ENCODE measurements at regions not wholly inside any gene's neighbourhood (a gene's known extent, or its start where the extent isn't known, plus 50 kb on each side); places are given as distances from the start of the nearest gene placed in this dataset.
"Not testable (repeated sequence)": the region's sequence is repeated elsewhere in the genome, so short reads cannot be mapped to it uniquely, and the experiment has no call there.

DNA sequence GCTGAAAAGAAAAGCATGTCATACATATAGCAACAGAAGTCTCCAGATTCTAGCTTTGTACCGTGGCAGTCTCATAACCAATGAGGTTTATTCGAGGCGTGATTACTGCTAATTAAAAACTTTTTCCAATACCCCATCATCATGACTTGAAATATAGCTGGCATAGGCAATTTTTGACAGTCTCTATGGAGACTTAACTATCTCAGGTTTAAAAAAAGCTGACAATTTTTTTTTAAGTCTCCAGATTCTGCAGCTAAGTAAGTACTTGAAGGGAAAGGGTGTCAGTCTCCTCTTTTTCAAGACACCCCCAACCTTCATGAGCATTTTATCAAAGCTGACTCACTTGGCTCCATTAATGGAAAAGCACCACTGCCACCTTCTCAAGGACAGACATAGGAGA lies 126.3 kb upstream of the RXFP1 start:
- no peak overlapping the region for H3K4me2 ChIP-seq (ENCODE audit: low read length)
- H3K4me1 ChIP-seq (ENCODE audit: control insufficient read depth in 1 of 2, insufficient read depth in 2 of 2, low read length in 2 of 2), result no peaks in the 10 kb centered on the region
- no peak overlapping the region for H2BK12ac ChIP-seq (ENCODE audit: low read length)
- H3K14ac ChIP-seq (ENCODE audit: low read length), result no peak overlapping the region
- H3K9ac ChIP-seq (ENCODE audit: low read length), result no peak overlapping the region
- no peak overlapping the region for H2AFZ ChIP-seq (ENCODE audit: insufficient read depth, low read length, poor library complexity)
- no peak overlapping the region for H3K23ac ChIP-seq (ENCODE audit: low read length)
- H2BK120ac ChIP-seq (ENCODE audit: insufficient read depth, low read length, poor library complexity), result no peak overlapping the region
- H2AK5ac ChIP-seq (ENCODE audit: low read length), result no peak overlapping the region
- no peaks in the 10 kb centered on the region for H3K27me3 ChIP-seq (ENCODE audit: insufficient read depth, low read length)
- no peaks in the 10 kb centered on the region for H3K36me3 ChIP-seq (ENCODE audit: control insufficient read depth in 1 of 2, insufficient read depth in 2 of 2, low read length in 2 of 2)
- H4K91ac ChIP-seq (ENCODE audit: low read depth, low read length), result no peak overlapping the region
- H3K9me3 ChIP-seq (ENCODE audit: insufficient read depth, low read depth, low read length), result no peaks in the 10 kb centered on the region
- no peak overlapping the region for H3K4me3 ChIP-seq (ENCODE audit: low read depth, low read length)
- DNase-seq, result no peak
- no peaks in the 10 kb centered on the region for H3K79me1 ChIP-seq (ENCODE audit: low read length)
- H4K12ac ChIP-seq (ENCODE audit: low read depth, low read length), result no peak overlapping the region
- H3K27ac ChIP-seq (ENCODE audit: low read depth, low read length), result no peak overlapping the region
- H3K79me2 ChIP-seq (ENCODE audit: control insufficient read depth, insufficient read depth, low read length, poor library complexity), result no peaks in the 10 kb centered on the region
- no peak overlapping the region for H4K8ac ChIP-seq (ENCODE audit: low read depth, low read length)
- WGBS (ENCODE audit: extremely low coverage, insufficient coverage, insufficient read length), result no CpG with 5 or more reads among the region's 3 CpGs
- H2BK5ac ChIP-seq (ENCODE audit: low read depth, low read length, poor library complexity), result no peak overlapping the region
- no peak overlapping the region for H3K18ac ChIP-seq (ENCODE audit: low read length)
- no peak overlapping the region for H3K4ac ChIP-seq (ENCODE audit: low read depth, low read length)

DNA sequence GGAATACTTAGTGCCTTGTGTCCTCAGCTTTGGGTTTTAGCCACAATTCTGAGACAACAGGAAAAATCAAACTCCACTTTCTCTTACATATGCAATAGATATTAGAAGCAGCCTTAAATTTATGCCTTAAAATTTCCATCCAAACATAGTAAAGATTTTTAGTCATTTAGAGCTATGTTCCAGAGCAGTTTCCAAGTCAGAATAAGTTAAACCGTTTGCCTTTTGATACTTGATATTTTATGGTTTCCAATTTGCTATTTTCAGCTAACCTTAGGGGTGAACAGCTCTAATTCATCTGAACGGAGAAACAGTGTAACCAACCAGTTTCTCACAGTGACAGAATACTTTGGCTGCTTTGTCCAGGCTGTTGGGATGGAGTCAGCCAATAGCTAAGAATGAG lies 125.8 kb upstream of the RXFP1 start:
- Histone ChIP-seq H3K4me3 (ENCODE audit: low read depth, low read length) (no peak overlapping the region), H3K27me3 (ENCODE audit: insufficient read depth, low read length) (no peaks in the 10 kb centered on the region), H3K79me2 (ENCODE audit: control insufficient read depth, insufficient read depth, low read length, poor library complexity) (no peaks in the 10 kb centered on the region), H3K4ac (ENCODE audit: low read depth, low read length) (no peak overlapping the region), H2AK5ac (ENCODE audit: low read length) (no peak overlapping the region), H3K9ac (ENCODE audit: low read length) (no peak overlapping the region), H3K18ac (ENCODE audit: low read length) (no peak overlapping the region), H3K4me1 (ENCODE audit: control insufficient read depth in 1 of 2, insufficient read depth in 2 of 2, low read length in 2 of 2) (no peaks in the 10 kb centered on the region), H2BK12ac (ENCODE audit: low read length) (no peak overlapping the region), H3K79me1 (ENCODE audit: low read length) (no peaks in the 10 kb centered on the region), H3K27ac (ENCODE audit: low read depth, low read length) (no peak overlapping the region), H3K14ac (ENCODE audit: low read length) (no peak overlapping the region), H4K8ac (ENCODE audit: low read depth, low read length) (no peak overlapping the region), H4K91ac (ENCODE audit: low read depth, low read length) (no peak overlapping the region), H2BK5ac (ENCODE audit: low read depth, low read length, poor library complexity) (no peak overlapping the region), H2BK120ac (ENCODE audit: insufficient read depth, low read length, poor library complexity) (no peak overlapping the region), H2AFZ (ENCODE audit: insufficient read depth, low read length, poor library complexity) (no peak overlapping the region), H3K23ac (ENCODE audit: low read length) (no peak overlapping the region), H3K9me3 (ENCODE audit: insufficient read depth, low read depth, low read length) (no peaks in the 10 kb centered on the region), H3K4me2 (ENCODE audit: low read length) (no peak overlapping the region), H3K36me3 (ENCODE audit: control insufficient read depth in 1 of 2, insufficient read depth in 2 of 2, low read length in 2 of 2) (no peaks in the 10 kb centered on the region), H4K12ac (ENCODE audit: low read depth, low read length) (no peak overlapping the region)
- WGBS (ENCODE audit: extremely low coverage, insufficient coverage, insufficient read length), result no CpG with 5 or more reads among the region's 2 CpGs
- DNase-seq, result no peak

DNA sequence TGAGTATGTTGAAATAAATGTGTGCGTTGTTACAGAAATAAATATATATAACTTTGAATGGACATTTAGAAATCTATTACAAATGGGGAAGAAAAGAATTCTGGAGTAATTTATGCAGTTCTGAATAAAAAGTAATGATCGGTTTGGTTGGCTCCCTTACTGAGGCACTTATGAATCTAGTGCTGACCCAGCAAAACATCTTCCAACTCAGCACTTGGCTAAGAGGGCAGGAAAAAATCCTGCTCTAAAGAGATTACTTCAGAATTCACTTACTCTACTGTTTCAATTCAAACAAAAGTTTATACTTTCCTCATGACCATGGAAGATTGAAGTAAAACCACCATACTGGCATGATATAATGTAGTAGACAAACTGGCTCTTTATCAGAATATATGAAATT lies 123.9 kb upstream of the RXFP1 start:
- DNase-seq, result no peak
- WGBS (ENCODE audit: extremely low coverage, insufficient coverage, insufficient read length), result no CpG with 5 or more reads among the region's 2 CpGs

DNA sequence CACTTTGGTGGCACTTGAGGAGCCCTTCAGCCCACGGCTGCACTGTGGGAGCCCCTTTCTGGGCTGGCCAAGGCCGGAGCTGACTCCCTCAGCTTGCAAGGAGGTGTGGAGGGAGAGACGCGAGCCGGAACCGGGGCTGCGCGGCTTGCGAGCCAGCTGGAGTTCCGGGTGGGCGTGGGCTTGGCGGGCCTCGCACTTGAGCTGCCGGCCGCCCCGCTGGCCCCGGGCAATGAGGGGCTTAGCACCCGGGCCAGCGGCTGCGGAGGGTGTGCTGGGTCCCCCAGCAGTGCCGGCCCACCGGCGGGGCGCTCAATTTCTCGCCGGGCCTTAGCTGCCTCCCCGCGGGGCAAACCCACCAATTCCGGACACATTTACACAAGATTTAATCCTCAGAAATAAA lies 113.7 kb upstream of the RXFP1 start:
- not testable (repeated sequence) for H2AK5ac ChIP-seq (ENCODE audit: low read length); H2BK5ac ChIP-seq (ENCODE audit: low read depth, low read length, poor library complexity); H4K8ac ChIP-seq (ENCODE audit: low read depth, low read length); H3K4me1 ChIP-seq (ENCODE audit: control insufficient read depth in 1 of 2, insufficient read depth in 2 of 2, low read length in 2 of 2); H3K36me3 ChIP-seq (ENCODE audit: control insufficient read depth in 1 of 2, insufficient read depth in 2 of 2, low read length in 2 of 2); H3K4me3 ChIP-seq (ENCODE audit: low read depth, low read length); H3K9ac ChIP-seq (ENCODE audit: low read length); H3K79me1 ChIP-seq (ENCODE audit: low read length); H3K4me2 ChIP-seq (ENCODE audit: low read length); H2BK120ac ChIP-seq (ENCODE audit: insufficient read depth, low read length, poor library complexity); H4K12ac ChIP-seq (ENCODE audit: low read depth, low read length); H3K79me2 ChIP-seq (ENCODE audit: control insufficient read depth, insufficient read depth, low read length, poor library complexity); H3K9me3 ChIP-seq (ENCODE audit: insufficient read depth, low read depth, low read length); H3K23ac ChIP-seq (ENCODE audit: low read length); H2AFZ ChIP-seq (ENCODE audit: insufficient read depth, low read length, poor library complexity); H3K14ac ChIP-seq (ENCODE audit: low read length); H3K4ac ChIP-seq (ENCODE audit: low read depth, low read length); DNase-seq; H3K27me3 ChIP-seq (ENCODE audit: insufficient read depth, low read length); H4K91ac ChIP-seq (ENCODE audit: low read depth, low read length); H3K18ac ChIP-seq (ENCODE audit: low read length); H3K27ac ChIP-seq (ENCODE audit: low read depth, low read length); H2BK12ac ChIP-seq (ENCODE audit: low read length)
- WGBS (ENCODE audit: extremely low coverage, insufficient coverage, insufficient read length), result no CpG with 5 or more reads among the region's 29 CpGs

More for the DNA sequence above, 123.9 kb upstream of the RXFP1 start:
- Histone ChIP-seq H3K14ac (ENCODE audit: low read length) (no peak overlapping the region), H4K8ac (ENCODE audit: low read depth, low read length) (no peak overlapping the region), H3K4me1 (ENCODE audit: control insufficient read depth in 1 of 2, insufficient read depth in 2 of 2, low read length in 2 of 2) (no peaks in the 10 kb centered on the region), H4K12ac (ENCODE audit: low read depth, low read length) (no peak overlapping the region), H2AK5ac (ENCODE audit: low read length) (no peak overlapping the region), H3K9me3 (ENCODE audit: insufficient read depth, low read depth, low read length) (no peaks in the 10 kb centered on the region), H3K18ac (ENCODE audit: low read length) (no peak overlapping the region), H3K23ac (ENCODE audit: low read length) (no peak overlapping the region), H3K4ac (ENCODE audit: low read depth, low read length) (no peak overlapping the region), H3K79me1 (ENCODE audit: low read length) (no peaks in the 10 kb centered on the region), H3K4me2 (ENCODE audit: low read length) (no peak overlapping the region), H2BK12ac (ENCODE audit: low read length) (no peak overlapping the region), H2BK5ac (ENCODE audit: low read depth, low read length, poor library complexity) (no peak overlapping the region), H2AFZ (ENCODE audit: insufficient read depth, low read length, poor library complexity) (no peak overlapping the region), H2BK120ac (ENCODE audit: insufficient read depth, low read length, poor library complexity) (no peak overlapping the region), H4K91ac (ENCODE audit: low read depth, low read length) (no peak overlapping the region), H3K27ac (ENCODE audit: low read depth, low read length) (no peak overlapping the region), H3K4me3 (ENCODE audit: low read depth, low read length) (no peak overlapping the region), H3K9ac (ENCODE audit: low read length) (no peak overlapping the region), H3K79me2 (ENCODE audit: control insufficient read depth, insufficient read depth, low read length, poor library complexity) (no peaks in the 10 kb centered on the region), H3K27me3 (ENCODE audit: insufficient read depth, low read length) (no peaks in the 10 kb centered on the region), H3K36me3 (ENCODE audit: control insufficient read depth in 1 of 2, insufficient read depth in 2 of 2, low read length in 2 of 2) (no peaks in the 10 kb centered on the region)

All from trophoblast cell (in vitro differentiated cells and primary cell).